SU-DHL-6 (cell line): ENCODE measurements at regions not wholly inside any gene's neighbourhood (a gene's known extent, or its start where the extent isn't known, plus 50 kb on each side); places are given as distances from the start of the nearest gene placed in this dataset.

ENCODE experiments used
- CTCF ChIP-seq: fragments of 200-600 bp; sonication (generic); IDR thresholded peaks from one replicate; pipeline ENCODE4 v1.5.1; 2017; ENCODE audit warnings: antibody characterized with exemption, mild to moderate bottlenecking, low read length, moderate library complexity; ENCODE audit not compliant: insufficient read depth, poor library complexity, severe bottlenecking
- EZH2phosphoT487 ChIP-seq: fragments of 200-600 bp; sonication (generic), shearing (Covaris generic); conservative IDR thresholded peaks from 2 replicates; pipeline ENCODE4 v1.6.1; 2018; ENCODE audit warnings: mild to moderate bottlenecking, antibody characterized with exemption, low read length, moderate library complexity, mixed read lengths

GRCh38 chr9:99403371-99403770 is 181.3 kb downstream of the SEC61B start:
- TF ChIP-seq CTCF (no peak), EZH2phosphoT487 (no peak)
